AG04450 (cell line): ENCODE measurements at regions not wholly inside any gene's neighbourhood (a gene's known extent, or its start where the extent isn't known, plus 50 kb on each side); places are given as distances from the start of the nearest gene placed in this dataset.

Experiments
- CTCF ChIA-PET: fragments of 300-600, 350-600 bp; formaldehyde crosslinking; extraction: SDS; loops from one replicate; lab custom pipeline; 2022; ENCODE audit warnings: antibody characterized with exemption, inconsistent platforms; lab: Charles Lee
- POLR2A ChIA-PET: fragments of 350-600 bp; formaldehyde crosslinking; extraction: SDS; loops from one replicate; lab custom pipeline; 2021; ENCODE audit warnings: antibody characterized with exemption, inconsistent platforms; lab: Yijun Ruan, JAX
- DNase-seq: peaks from one replicate; pipeline ENCODE4 v3.0.0-alpha.2; 2011; ENCODE audit warnings: low read depth, low spot score
- H3K27ac ChIP-seq: one replicate; pipeline ENCODE4 v1.5.1; 2012; ENCODE audit warnings: low read depth, low read length, control low read depth
- H3K27me3 ChIP-seq: one replicate; pipeline ENCODE4 v1.6.0; 2012; ENCODE audit warnings: low read length; ENCODE audit not compliant: control insufficient read depth, insufficient read depth
- H3K4me3 ChIP-seq: 2 replicates; pipeline ENCODE4 v1.5.1; 2011; ENCODE audit warnings: mild to moderate bottlenecking, low read depth, low read length, control low read depth
- H3K9me3 ChIP-seq: 2 replicates; pipeline ENCODE4 v1.5.1; 2012; ENCODE audit warnings: low read length; ENCODE audit not compliant: control insufficient read depth, insufficient read depth
- CTCF ChIP-seq: IDR thresholded peaks from 2 replicates; pipeline ENCODE4 v1.5.1; 2011; ENCODE audit warnings: low read depth, low read length, control low read depth, inconsistent platforms

- TF ChIP-seq CTCF: no peak
- POLR2A ChIA-PET: no interaction called here
- DNase-seq: no peak
- H3K27me3 ChIP-seq: no peaks in the 10 kb centered on the region
- no peak overlapping the region for H3K4me3 ChIP-seq
- CTCF ChIA-PET: no interaction called here
- H3K9me3 ChIP-seq: no peaks in the 10 kb centered on the region
- no peak overlapping the region for H3K27ac ChIP-seq
Observed at GRCh38 chrX:38935561-38935960, 134.3 kb downstream of the MID1IP1 start.

GRCh38 chrX:38937400-38937799, 136.1 kb downstream of the MID1IP1 start:
- DNase-seq: no peak
- H3K27ac ChIP-seq: no peak overlapping the region
- POLR2A ChIA-PET: no interaction called here
- H3K27me3 ChIP-seq: no peaks in the 10 kb centered on the region
- H3K4me3 ChIP-seq: no peak overlapping the region
- H3K9me3 ChIP-seq: no peaks in the 10 kb centered on the region
- TF ChIP-seq CTCF: no peak
- CTCF ChIA-PET: no interaction called here

- H3K9me3 ChIP-seq: no peaks in the 10 kb centered on the region
- no peak for DNase-seq
- no peaks in the 10 kb centered on the region for H3K27me3 ChIP-seq
- ChIA-PET CTCF (no interaction called here), POLR2A (no interaction called here)
- no peak overlapping the region for H3K27ac ChIP-seq
- TF ChIP-seq CTCF: no peak
- H3K4me3 ChIP-seq: no peak overlapping the region
Observed at GRCh38 chrX:38937926-38938325, 136.7 kb downstream of the MID1IP1 start.

GRCh38 chrX:38939067-38939466, 137.8 kb downstream of the MID1IP1 start:
- Histone ChIP-seq H3K4me3 (no peak overlapping the region), H3K27me3 (no peaks in the 10 kb centered on the region), H3K9me3 (no peaks in the 10 kb centered on the region), H3K27ac (no peak overlapping the region)
- peak; percentile 7 for DNase-seq
- CTCF ChIA-PET: no interaction called here
- POLR2A ChIA-PET: no interaction called here
- no peak for TF ChIP-seq CTCF

GRCh38 chrX:38940547-38940946, 139.3 kb downstream of the MID1IP1 start:
- POLR2A ChIA-PET: no interaction called here
- Histone ChIP-seq H3K4me3 (no peak overlapping the region), H3K27me3 (no peaks in the 10 kb centered on the region), H3K27ac (no peak overlapping the region), H3K9me3 (no peaks in the 10 kb centered on the region)
- CTCF ChIA-PET: no interaction called here
- TF ChIP-seq CTCF: no peak
- DNase-seq: no peak
